ENCODE measurements at regions not wholly inside any gene's neighbourhood (a gene's known extent, or its start where the extent isn't known, plus 50 kb on each side); places are given as distances from the start of the nearest gene placed in this dataset.

DNA sequence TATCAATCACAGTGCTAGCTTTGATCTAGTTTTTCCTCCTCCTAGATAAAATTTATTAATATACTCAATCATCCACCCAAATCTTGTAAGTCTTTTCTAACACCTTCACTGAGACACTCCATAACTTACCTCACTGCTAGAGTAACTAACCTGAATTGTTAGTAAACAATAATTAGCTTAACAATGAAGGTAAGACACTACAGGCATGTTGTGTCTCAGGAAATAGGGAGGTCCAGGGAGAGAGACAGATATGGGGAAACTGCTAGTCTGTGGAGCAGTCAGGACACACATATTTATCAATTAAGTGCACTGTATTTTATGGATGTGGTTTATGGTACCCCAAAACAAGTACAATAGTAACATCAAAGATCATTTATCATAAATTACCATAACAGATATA is 94.2 kb upstream of the SSTR1 start:
- DNase-seq (ENCODE audit: low read depth): no peak

DNA sequence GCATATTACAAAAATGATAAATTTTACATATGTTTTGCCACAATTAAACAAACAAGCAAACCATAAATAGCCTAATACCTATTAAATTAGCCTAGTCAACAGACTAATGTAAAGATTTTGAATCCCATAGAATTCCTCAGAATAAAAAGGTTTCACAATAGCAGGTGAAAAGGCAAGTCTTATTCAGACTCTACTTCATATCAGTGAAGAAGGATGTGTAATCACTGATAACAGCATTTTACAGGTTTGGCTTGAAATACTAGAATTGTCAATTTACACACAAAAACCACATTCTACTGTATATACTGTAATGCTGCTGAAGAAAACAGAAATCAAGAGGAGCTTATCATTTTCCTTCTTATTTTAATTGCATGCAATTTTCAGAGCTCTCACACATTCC is 90.8 kb upstream of the SSTR1 start:
- no peak for DNase-seq (ENCODE audit: low read depth)

DNA sequence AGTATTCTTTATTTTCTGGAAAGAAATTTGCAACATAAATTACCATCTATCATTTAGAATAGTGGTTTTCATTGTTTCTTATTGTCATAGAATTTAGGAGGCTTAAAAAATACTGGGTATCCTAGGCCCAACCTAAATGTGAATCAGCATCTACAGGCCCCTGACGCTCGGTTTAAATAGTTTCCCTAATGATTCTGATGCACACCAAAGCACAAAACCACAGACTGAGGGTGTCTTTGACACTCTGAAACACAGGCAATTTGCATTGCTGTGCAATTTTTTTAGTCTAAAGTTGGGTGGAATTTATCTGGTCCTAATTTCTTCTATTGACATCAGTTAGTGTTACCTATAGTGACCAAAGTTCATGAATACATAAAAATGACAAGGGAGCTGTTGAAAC is 87.6 kb upstream of the SSTR1 start:
- DNase-seq (ENCODE audit: low read depth): no peak

DNA sequence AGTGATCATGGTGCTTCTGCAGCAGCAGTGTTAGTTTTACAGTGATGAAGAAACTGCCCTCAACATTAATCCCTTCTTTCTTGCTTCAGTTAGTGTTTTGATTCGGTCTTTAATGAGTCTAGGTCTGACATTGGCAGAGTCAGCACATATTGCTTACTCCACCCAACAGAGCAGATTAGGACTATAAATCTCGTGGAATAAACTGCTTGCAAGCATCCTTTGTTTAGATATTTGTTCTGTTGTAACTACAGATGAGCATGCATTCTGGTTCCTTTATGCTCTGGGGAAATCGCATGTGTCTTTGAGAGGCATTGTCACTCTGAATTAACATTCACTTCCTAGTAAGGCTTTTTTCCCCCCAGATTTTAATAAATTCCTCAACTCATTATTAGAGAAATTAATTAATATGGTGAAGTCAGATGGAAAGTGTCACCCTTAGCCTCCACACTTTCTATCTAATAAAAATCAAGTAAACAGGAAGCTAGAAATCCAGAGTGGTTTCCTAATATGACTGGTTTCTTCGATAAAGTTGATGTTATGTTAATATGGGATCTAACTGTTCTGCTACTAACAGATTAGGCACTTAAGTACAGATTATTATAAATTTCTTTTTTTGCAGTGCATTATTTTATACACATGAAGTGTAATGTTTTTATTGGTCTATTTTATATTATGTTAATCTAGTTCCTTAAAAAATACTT is 86.2 kb upstream of the SSTR1 start:
- no peak for DNase-seq (ENCODE audit: low read depth)

DNA sequence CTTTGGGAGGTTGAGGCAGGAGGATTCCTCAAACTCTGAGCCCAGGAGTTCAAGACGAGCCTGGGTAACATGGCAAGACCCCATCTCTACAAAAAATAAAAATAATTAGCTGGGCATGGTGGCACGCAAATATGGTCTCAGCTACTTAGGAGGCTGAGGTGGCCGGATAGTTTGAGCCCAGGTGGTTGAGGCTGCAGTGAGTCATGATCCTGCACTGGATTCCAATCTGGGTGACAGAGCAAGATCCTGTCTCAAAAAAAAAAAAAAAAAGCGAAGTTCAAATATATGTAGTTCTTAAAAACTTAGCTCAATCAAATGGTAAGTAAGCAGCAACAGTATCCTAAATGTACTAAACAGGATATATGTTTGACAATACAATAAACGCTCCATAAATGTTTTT is 85.5 kb upstream of the SSTR1 start:
- no peak for DNase-seq (ENCODE audit: low read depth)

DNA sequence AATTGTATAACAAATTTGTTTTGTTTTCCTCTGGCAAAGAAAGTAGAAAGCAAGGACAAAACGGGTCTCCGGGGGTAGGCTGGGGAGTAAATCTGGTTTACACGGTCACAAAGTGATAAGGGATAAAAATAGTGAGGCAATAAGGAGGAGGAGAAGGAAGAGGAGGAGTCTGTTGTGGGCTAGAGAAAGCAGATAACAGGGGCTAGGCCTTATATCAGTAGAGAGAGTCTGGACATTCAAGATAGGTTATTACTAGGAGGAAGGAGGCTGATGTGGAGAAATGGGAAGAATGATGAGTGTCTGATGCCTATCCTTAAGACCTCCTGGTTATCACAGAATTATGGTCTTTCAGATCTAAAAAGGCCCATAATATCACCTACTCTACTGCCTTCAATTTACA is 83.2 kb upstream of the SSTR1 start:
- peak; percentile 89 for DNase-seq (ENCODE audit: low read depth)

DNA sequence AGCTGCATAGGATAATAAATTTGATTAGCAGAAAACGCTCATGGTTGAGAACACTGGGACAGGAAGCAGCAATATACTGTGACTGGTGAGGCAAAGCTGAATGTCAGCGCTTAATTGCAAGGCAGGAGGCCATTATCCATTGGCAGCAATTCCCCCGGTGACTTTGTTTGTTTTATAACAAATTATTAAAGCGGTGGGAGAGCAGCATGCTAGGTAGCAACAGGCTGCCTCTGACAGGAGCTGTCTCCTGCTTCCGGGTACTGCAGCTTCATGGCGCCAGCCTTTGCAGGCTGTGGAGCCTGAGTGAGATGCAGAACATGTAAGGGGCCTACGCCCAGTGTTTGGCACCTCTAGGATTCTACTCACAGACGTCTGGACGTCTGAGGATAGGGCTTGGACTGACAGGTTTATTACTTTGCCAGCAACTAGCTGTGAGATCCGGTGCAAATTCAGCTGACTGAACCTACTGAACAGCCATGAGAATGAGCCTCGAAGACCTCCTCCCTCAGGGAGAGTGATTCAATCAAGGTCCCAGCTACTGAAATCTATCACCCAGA is 82.1 kb upstream of the SSTR1 start:
- DNase-seq (ENCODE audit: low read depth): no peak

DNA sequence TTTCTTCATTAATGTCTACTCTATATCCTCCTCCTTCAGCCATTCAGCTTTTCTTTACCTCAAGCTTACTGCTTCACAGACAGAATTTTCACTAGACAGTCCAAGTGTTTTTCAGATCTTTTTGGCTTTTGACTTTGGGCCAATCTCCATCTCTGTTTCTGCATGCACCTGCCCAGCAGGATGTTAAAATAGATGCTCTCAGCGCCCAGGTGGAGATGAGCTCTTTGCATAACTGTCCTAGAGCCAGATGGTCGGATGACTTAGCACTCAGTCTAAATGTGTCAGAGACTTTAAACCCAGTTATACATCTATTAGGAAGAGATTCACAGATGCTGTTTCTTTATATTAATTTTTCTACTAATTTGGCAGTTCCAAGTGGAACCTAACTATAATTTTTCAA is 80.3 kb upstream of the SSTR1 start:
- DNase-seq (ENCODE audit: low read depth): no peak

DNA sequence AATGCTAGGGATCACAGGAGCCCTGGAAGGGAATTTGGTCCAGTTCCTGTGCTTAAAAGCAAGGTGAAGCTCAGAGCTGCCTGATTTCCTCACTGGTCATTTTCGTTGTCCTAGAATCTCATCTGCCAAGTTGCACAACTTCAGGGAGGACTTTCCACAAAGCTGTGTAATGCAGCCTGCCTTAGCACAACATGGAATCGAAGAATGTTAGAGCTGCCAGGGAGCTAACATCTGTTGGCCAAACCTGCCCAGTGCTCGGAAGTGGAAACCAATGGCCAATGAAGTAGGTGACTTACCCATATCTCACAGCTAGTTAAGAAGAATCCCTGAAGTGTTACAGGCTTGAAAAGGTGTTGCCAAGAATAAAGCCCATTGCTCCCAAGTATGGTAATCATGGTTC is 79.9 kb upstream of the SSTR1 start:
- DNase-seq (ENCODE audit: low read depth): no peak

DNA sequence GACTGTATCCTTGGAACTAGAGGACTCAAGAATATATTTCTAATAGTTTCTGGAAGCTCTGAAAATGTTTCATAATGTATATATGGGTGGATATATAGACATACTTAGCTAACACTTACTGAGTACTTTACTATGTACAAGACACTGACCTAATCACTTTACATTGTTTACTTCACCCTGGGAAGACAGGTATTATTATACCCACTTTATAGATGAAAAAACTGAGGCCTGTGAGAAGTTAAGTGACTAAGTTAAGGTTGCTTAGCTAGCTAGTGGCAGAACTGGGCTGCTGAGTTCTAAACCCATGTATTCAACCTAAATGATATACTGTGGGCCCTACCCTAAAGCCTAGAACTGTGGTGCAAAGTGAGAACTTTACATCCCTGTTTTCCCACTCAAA is 79.1 kb upstream of the SSTR1 start:
- no peak for DNase-seq (ENCODE audit: low read depth)

DNA sequence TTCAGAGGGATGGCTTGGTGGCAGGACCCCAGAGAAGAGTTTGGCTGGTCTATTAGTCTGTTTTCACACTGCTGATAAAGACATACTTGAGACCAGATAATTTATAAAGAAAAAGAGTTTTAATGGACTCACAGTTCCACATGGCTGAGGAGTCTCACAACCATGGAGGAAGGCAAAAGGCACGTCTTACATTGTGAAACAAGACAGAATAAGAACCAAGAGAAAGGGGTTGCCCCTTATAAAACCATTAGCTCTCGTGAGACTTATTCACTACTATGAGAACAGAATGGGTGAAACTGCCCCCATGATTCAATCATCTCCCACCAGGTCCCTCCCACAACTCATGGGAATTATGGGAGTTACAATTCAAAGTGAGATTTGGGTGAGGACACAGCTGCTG is 78.5 kb upstream of the SSTR1 start:
- no peak for DNase-seq (ENCODE audit: low read depth)

DNA sequence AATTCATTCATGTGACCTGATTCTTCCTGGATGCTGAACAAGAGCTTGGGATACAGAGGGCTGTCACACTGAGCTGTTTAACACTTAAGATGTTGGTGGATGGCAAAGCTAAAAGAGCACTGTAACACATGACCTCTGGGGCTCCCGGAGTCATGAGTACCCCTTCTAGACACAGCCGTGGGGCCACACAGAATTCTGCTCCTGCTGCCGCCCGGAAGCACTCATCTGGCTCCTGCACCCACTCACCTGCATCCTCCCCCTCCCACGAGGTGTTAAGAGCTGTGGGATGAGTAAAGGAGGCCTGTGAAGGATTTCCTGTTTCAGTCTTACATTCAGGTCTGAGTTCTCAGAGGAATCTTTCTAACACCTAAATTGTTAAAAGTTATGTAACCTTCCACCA is 78.0 kb upstream of the SSTR1 start:
- DNase-seq (ENCODE audit: low read depth): no peak

DNA sequence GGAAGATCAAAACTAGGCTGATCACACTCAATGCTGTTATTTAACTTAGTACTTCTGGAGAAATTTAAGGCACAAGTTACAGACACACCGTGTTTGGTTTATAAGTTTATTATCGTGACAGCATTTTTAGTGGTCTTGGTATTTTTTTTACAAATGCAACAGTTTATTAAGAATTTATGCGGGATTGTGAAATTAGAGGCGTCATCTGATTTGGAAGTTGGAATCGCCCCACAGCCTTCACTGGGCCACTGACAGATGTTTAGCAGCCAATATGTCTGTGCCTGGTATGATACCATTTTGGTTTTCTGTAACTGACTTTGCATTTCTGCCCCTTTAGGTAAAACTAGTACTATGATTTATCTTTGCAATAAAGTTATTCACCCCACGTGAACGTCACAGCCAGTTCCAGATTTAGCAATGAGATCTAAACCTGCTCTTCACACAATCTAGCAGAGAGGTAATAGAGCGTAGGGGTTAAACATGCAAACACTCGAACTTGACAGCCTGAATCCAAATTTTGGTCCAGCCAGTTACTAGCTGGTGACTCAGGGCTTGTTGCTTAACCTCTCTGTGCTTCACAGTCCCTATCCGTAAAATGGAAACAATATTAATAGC is 73.2 kb upstream of the SSTR1 start:
- no peak for DNase-seq (ENCODE audit: low read depth)

DNA sequence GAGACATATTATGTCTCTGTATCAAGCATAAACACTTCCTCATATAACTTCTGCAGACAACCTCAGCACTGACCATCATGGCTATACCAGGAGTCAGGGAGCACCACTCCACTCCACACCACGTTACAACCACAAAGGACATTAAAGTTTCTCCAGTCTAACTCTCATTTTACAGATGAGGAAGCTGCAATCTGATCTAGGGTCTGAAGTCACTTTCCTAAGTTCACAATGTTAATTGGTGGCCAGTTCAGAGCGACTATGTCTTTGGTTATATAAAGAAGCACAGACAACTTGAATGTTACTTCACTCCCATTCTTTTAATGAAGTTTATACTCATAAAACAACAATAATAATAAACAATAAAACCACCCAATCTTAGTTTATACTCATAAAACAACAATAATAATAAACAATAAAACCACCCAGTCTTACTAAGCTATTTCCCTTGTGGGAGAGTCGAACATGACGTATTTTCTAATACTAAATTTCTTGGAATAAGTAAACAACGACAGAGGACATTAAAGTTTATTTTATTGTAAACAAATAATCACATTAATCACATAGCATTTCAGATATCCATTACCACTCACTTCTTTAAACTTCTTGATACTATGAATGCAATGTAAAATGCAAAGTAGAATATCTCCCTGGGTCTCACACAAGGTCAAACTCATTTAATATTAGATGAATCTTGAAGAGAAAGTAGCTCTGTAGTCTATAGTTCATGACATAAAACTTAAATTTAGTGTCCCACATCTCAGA is 72.4 kb upstream of the SSTR1 start:
- no peak for DNase-seq (ENCODE audit: low read depth)

DNA sequence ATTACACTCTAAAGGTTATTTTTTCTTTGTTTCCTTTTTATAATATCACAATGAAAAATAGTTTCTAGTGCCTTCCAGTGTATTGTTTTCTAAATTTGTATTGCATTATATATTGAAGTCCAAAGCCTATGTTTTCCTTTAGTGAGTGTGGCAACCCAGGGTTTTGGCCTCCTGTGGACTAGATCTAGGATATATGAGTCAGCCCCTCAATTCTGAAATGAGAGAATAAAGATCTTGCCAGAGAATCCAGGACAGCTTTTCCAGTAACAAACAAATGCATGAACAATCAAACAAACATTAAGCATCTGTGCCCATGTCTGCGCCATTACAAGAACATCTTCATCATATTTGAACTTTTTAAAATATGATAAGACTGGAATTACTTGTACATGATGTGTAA is 70.7 kb upstream of the SSTR1 start:
- DNase-seq (ENCODE audit: low read depth): no peak

DNA sequence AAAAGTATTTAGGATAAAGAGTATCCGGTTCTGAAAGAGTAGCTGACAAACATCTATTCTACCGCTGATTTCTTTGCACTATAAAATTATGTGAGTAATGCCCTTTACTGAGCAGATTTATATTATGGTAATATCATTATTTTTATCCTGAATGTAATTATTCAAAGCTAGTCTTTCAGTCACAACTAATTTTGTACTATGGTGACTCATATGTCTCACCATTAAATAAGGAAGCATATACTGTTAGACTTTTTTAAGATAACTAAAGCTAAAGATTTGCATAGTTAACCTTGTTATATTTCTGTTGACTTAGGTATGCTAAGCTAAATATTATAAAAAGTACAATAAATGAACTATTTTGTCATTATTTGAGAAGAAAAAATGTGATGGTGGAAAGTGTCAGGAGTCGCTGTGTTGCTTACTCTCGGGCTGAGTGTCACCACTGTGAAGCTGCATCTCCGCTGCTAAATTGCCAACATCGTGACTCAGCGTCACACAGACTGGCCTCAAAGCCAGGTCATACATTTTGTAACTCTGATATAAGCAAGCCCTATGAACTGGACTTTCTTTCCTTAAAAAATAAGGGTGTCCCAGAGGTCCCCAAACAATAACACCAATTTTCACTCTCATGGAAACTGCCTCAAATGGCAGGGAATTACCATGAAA is 69.1 kb upstream of the SSTR1 start:
- DNase-seq (ENCODE audit: low read depth): no peak

DNA sequence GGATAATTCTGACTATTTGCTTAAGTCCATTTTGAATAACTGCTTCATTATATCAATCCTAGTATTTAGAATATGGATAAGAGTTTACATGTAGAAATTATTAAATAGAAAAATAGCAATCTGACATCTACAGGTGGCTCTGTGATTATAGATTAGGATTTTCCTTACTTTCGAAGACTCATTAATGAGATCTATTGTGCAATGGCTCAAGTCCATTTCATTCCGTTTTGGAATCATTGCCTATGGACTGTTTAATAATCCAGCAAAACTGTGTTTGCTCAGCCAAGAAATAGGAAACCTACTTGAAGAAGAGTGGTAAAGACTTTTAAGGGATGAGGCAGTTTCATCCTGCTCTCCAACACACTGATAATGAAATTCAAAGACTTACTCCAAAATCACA is 67.8 kb upstream of the SSTR1 start:
- DNase-seq (ENCODE audit: low read depth): no peak

DNA sequence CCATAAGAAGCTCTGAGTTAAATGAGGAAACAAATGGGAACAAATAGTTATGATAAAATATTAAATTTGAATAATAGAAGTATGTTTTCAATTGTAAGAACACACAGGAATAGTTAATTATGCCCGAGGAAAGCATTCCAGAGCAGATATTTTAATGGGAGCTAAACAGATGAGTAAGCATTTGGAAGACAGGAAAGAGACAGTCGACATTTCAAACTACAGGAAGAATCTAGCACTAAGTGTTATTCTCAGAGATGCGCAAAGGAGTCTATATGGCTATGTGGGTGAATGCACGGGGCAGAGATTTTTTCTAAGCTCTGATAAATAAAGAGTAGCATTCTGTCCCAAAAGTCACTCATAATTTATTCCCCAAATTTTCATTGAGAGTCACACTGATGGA is 64.5 kb upstream of the SSTR1 start:
- DNase-seq (ENCODE audit: low read depth): no peak

DNA sequence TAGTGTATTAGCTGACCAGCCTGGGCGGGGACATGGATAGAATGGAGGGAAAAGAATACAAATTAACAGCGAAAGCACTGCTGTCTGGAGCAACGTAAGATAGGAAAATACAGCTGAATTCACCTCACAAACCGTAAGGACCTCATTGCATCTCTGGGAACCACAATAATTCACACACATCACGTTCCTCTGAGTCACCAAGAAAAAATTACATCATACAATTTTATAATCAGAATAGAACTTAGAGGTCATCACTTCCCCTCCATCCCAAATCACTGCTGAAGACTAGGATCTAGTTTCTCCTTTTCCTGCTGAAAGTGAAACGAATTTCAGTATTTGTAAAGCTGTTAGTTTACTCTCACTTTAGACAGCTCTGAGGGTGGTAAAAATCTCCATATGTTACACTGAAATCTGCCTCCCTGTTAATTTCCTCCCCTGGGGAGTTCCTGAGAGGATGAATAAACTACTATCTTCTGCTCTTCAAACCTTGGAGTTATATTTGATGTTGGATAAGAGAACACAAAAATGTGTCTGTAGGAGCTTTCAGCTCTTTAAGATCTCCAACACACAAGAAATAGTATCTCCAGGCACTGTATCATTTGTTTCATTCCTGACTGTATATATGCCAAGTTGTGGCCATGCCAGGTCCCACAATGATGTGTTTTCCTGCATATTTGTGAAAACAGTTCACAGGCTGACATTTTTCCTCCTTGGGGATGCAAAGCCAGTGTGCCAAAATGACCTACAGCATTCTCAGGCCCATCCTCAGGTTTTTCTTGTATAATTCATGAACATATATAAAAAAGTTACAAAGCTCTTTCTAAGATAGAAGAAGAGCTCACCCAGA is 63.8 kb upstream of the SSTR1 start:
- DNase-seq (ENCODE audit: low read depth): no peak

DNA sequence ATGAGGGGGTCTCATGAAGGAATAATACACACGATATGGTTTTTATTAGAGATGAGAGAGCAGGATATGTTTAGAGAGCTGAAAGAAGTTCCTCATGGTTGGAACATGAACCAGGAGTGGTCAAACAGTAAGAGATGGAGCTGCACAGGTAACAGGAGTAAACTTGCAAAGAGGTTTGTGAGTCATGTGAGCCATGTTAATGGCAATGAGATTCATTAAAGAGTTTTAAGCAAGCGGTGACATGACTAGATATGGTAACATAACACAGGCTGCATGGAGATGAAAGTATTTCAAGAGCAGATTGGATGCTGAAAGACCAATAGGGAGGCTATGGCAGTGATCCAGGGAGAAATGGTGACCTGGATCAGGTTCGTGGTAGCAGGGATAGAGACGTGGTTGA is 62.6 kb upstream of the SSTR1 start:
- DNase-seq (ENCODE audit: low read depth): no peak

DNA sequence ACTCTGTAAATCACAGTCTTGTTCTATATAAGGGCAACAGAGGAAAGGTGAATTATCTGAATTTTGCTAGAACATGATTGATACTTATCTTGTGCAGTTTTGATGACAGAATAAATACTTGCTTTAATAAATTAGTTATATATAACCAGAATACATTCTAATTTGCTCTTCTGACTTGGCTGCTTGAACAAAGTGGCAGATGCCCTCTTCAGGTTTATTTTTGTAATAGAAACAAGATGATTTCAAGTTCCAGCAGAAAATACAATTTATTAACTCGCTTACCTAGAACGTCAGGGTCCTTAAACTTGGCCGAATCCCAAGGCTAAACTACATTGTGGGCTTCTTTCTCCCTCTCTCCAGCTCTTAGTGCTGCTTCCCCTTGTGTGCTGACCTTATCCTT is 57.6 kb upstream of the SSTR1 start:
- no peak for DNase-seq (ENCODE audit: low read depth)
